GM12875 (cell line): ENCODE measurements at regions not wholly inside any gene's neighbourhood (a gene's known extent, or its start where the extent isn't known, plus 50 kb on each side); places are given as distances from the start of the nearest gene placed in this dataset.

Experiments
- H3K4me3 ChIP-seq: one replicate; pipeline ENCODE4 v1.5.1; 2011; ENCODE audit warnings: low read depth, low read length, control low read depth
- CTCF ChIP-seq: IDR thresholded peaks from 2 replicates; pipeline ENCODE4 v1.5.1; 2011; ENCODE audit warnings: low read depth, mild to moderate bottlenecking, control low read depth, inconsistent platforms, low read length, moderate library complexity, borderline replicate concordance; ENCODE audit not compliant: insufficient read depth

- H3K4me3 ChIP-seq, result no peak overlapping the region
- TF ChIP-seq CTCF, result no peak
Observed at GRCh38 chr13:30026093-30026492, 175.7 kb upstream of the UBL3 start.

- no peak overlapping the region for H3K4me3 ChIP-seq
- TF ChIP-seq CTCF, result no peak
Observed at GRCh38 chr13:30025351-30025750, 174.9 kb upstream of the UBL3 start.

GRCh38 chr13:30024125-30024865, 173.9 kb upstream of the UBL3 start:
- TF ChIP-seq CTCF, result no peak
- no peak overlapping the region for H3K4me3 ChIP-seq

- H3K4me3 ChIP-seq, result no peak overlapping the region
- no peak for TF ChIP-seq CTCF
Observed at GRCh38 chr13:30023196-30023895, 172.9 kb upstream of the UBL3 start.

- no peak for TF ChIP-seq CTCF
Observed at GRCh38 chr13:30022796-30023195, 172.4 kb upstream of the UBL3 start.

GRCh38 chr13:30022256-30022655, 171.8 kb upstream of the UBL3 start:
- TF ChIP-seq CTCF, result no peak
- H3K4me3 ChIP-seq, result no peak overlapping the region

More at GRCh38 chr13:30022796-30023195, 172.4 kb upstream of the UBL3 start:
- H3K4me3 ChIP-seq, result no peak overlapping the region

- H3K4me3 ChIP-seq, result no peak overlapping the region
- no peak for TF ChIP-seq CTCF
Observed at GRCh38 chr13:30021611-30022010, 171.2 kb upstream of the UBL3 start.
